GM12891 (cell line): ENCODE measurements at regions not wholly inside any gene's neighbourhood (a gene's known extent, or its start where the extent isn't known, plus 50 kb on each side); places are given as distances from the start of the nearest gene placed in this dataset.

ENCODE experiments used
- PAX5 ChIP-seq: IDR thresholded peaks from 2 replicates; pipeline ENCODE4 v1.6.1; 2011; ENCODE audit warnings: low read length, moderate library complexity, mild to moderate bottlenecking; ENCODE audit not compliant: insufficient read depth, severe bottlenecking
- POLR2A ChIP-seq: IDR thresholded peaks from 2 replicates; pipeline ENCODE4 v1.6.1; 2011; ENCODE audit warnings: low read depth, low read length, control low read depth
- POLR2AphosphoS5 ChIP-seq: IDR thresholded peaks from 2 replicates; pipeline ENCODE4 v1.6.1; 2011; ENCODE audit warnings: low read depth, low read length, control low read depth

DNA sequence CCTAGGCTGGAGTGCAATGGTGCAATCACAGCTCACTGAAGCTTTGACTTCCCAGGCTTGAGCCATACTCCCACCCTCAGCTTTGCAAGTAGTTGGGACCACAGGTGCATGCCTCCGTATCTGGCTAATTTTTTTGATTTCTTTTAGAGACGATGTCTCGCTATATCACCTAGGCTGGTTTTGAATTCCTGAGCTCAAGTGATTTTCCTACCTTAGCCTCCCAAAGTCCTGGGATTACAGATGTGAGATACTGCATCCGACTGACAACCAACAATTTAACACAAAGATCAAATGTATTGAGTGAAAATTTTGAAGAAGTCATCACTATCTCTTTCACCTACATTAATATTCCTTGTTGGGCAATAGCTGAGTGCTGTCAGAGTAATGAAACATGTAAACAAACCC lies 181.6 kb downstream of the MYCN start:
- no peak for TF ChIP-seq POLR2A
- TF ChIP-seq PAX5, result no peak
- TF ChIP-seq POLR2AphosphoS5, result no peak
